LNCaP clone FGC (cell line): ENCODE measurements at regions not wholly inside any gene's neighbourhood (a gene's known extent, or its start where the extent isn't known, plus 50 kb on each side); places are given as distances from the start of the nearest gene placed in this dataset.

Experiments used
- DNase-seq: peaks from one replicate; pipeline ENCODE4 v3.0.0-alpha.2; 2011; ENCODE audit warnings: low read depth
- H3K4me3 ChIP-seq: 2 replicates; pipeline ENCODE4 v1.5.1; 2011; ENCODE audit warnings: mild to moderate bottlenecking, low read depth, low read length, control low read depth
- TF ChIP-seq, protein P1 (sequence below): IDR thresholded peaks from 2 replicates; pipeline ENCODE4 v1.5.1; 2012; ENCODE audit warnings: mild to moderate bottlenecking; ENCODE audit not compliant: control insufficient read depth, insufficient read depth; ENCODE audit errors: extremely low read depth

DNA sequence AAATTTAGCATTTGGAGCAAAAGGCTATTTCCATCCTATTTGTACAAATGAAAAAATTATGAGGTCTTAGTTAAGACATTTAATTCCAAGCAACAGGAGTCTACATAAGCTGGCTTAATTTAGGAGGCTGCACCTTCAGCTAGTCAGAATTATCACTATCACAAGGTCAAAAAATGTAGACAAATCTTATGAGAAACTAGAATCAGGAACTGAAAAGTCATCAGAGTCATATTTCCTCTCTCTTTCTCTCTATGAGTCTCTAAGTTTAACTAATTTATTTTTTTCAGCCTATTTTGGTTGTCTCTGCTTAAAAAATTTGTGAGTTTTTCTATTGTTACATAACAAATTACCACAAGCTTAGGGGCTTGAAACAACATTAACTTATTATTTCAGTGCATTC, 807.1 kb upstream of the PRMT6 start:
- TF ChIP-seq, protein P1, sequence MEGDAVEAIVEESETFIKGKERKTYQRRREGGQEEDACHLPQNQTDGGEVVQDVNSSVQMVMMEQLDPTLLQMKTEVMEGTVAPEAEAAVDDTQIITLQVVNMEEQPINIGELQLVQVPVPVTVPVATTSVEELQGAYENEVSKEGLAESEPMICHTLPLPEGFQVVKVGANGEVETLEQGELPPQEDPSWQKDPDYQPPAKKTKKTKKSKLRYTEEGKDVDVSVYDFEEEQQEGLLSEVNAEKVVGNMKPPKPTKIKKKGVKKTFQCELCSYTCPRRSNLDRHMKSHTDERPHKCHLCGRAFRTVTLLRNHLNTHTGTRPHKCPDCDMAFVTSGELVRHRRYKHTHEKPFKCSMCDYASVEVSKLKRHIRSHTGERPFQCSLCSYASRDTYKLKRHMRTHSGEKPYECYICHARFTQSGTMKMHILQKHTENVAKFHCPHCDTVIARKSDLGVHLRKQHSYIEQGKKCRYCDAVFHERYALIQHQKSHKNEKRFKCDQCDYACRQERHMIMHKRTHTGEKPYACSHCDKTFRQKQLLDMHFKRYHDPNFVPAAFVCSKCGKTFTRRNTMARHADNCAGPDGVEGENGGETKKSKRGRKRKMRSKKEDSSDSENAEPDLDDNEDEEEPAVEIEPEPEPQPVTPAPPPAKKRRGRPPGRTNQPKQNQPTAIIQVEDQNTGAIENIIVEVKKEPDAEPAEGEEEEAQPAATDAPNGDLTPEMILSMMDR: no peak
- H3K4me3 ChIP-seq: no peak overlapping the region
- DNase-seq: no peak

DNA sequence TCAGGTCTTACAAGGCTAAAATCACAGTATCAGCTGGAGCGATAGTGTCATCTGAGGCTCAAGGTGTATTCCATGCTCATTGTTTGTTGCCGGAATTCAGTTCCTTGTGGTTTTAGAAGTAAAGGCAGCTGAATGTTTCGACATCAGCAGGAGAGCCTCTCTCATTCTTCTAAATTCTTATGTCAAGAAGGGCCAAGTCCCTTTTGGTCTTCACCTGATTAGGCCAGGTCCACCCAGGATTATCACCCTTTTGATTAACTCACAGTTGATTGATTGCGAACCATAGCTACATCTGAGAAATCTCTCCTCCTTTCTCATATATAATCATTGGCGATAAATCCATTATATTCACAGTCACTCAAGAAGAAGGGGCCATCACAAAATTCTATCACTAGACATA, 806.7 kb upstream of the PRMT6 start:
- H3K4me3 ChIP-seq: no peak overlapping the region
- DNase-seq: no peak
- TF ChIP-seq, protein P1: no peak

DNA sequence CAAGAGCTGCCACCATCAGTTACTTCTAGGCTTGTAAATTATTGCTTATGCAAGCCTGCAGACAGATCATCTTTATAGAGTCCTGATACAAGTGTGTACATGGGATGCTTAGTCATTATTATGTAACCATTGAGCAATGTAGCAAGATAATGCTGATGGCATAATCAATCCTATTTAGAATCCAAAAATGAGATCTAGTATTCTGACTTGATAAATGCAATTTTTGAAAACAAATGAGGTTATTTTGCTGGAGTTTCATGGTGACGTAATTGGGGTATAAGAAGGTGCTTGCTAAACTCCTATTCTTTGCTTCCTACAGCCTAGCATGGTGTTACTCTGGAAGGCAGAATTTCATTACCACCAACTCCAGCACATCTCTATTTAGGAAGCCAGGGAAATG, 801.7 kb upstream of the PRMT6 start:
- DNase-seq: no peak
- H3K4me3 ChIP-seq: no peak overlapping the region

DNA sequence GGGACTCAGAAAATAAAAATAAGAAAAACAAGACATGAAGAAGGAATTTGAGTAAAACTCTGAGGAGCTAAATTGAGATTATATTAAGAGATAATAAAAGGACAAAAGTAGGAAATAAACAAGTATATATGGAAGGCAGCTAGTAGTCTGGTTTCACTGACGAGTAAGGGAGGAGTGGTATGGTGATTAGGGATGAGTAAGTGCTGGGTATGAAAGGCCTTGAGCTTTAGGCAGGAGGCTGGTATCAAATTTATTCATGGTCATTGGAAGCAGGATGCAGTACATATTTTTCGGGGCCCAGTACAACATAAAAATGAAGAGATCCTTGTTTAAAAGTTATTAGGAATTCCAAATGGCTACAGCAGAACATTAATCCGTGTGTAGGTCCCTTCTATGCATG, 789.7 kb upstream of the PRMT6 start:
- no peak for DNase-seq
- H3K4me3 ChIP-seq: no peak overlapping the region
- TF ChIP-seq, protein P1: no peak

More for the DNA sequence above, 801.7 kb upstream of the PRMT6 start:
- TF ChIP-seq, protein P1: no peak

DNA sequence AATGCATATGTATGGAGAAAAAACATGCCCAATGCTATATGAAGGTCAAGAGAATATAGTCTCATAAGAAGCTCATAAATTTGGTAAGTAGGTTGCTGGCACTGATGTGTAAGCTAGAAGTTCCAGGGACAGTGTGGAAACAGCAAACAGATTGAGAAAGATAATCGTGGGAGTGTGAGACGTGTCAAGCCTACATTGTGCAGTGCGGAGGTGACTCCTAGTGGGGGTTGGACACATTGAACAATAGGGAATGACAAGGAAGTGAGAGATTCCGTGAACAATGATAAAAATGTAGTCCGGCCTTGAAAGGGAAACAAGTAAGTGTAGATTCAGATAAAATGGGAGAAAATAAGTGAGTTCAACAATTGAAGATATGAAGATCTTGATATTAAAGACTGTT, 788.4 kb upstream of the PRMT6 start:
- DNase-seq: peak; percentile 90
- TF ChIP-seq, protein P1: peak; percentile 91
- no peak overlapping the region for H3K4me3 ChIP-seq

DNA sequence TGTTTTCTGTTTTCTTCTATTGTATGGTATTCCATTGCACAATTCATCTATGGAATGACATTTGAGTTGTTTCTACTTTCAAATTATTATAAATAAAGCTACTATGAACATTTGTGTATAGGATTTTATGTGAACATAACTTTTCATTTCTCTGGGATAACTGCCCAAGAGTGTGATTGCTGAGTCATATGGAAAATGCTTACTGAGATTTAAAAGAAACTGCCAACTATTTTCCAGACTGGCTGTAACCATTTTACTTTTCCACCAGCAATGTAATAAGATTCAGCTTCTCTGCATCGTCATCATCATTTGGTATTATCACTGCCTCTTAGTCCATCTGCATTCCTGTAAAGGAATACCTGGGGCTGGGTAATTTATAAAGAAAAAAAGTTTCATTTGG, 779.6 kb upstream of the PRMT6 start:
- TF ChIP-seq, protein P1: no peak
- DNase-seq: no peak
- H3K4me3 ChIP-seq: no peak overlapping the region

DNA sequence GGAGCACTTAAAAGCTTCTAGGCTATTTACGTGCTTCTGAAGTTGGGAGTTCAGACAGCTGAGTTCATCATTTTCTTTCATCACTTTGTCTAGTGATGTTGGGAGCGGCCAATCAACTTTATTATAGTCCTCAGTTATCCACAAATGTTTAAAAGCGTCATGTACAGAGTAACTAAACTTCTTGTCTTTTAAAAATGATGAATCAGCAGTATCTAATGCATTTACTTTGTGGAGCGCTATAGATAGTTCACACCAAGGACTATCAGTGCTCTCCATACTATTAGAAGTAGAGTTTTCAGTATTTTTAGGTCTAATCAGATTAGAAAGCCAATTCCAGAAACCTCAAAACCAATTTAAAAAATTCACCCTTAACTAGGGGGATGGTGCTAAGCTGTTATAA, 778.7 kb upstream of the PRMT6 start:
- no peak overlapping the region for H3K4me3 ChIP-seq
- DNase-seq: no peak
- TF ChIP-seq, protein P1: no peak
